ENCODE measurements at regions not wholly inside any gene's neighbourhood (a gene's known extent, or its start where the extent isn't known, plus 50 kb on each side); places are given as distances from the start of the nearest gene placed in this dataset.

DNA sequence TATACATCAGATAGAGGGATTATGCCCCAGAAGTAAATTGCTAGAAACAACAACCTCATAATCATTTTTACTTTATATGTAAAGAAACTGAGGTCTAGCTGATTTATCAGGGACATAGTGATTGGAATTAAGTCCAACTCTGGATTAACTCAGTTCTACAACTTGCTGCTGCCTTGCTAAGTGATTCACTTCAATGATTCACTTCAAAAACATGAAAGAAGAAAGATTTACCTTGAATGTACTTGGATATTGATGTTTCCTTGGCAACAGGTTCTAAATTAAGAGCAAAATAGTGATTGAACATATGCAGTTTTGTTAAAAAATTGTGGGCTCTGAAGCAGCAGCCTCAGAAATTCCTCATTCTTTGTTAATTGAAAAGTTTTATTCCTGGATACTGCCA, 99.8 kb upstream of the H2AZ1 start:
- TF ChIP-seq, protein P1, sequence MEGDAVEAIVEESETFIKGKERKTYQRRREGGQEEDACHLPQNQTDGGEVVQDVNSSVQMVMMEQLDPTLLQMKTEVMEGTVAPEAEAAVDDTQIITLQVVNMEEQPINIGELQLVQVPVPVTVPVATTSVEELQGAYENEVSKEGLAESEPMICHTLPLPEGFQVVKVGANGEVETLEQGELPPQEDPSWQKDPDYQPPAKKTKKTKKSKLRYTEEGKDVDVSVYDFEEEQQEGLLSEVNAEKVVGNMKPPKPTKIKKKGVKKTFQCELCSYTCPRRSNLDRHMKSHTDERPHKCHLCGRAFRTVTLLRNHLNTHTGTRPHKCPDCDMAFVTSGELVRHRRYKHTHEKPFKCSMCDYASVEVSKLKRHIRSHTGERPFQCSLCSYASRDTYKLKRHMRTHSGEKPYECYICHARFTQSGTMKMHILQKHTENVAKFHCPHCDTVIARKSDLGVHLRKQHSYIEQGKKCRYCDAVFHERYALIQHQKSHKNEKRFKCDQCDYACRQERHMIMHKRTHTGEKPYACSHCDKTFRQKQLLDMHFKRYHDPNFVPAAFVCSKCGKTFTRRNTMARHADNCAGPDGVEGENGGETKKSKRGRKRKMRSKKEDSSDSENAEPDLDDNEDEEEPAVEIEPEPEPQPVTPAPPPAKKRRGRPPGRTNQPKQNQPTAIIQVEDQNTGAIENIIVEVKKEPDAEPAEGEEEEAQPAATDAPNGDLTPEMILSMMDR (IDR thresholded peaks at IDR 0.05; ENCODE audit: low read depth, low read length), result no peak
- no peaks in the 10 kb centered on the region for H3K9me3 ChIP-seq

GRCh38 chr4:100042711-100043110, 92.6 kb upstream of the H2AZ1 start:
- Histone ChIP-seq H3K9me3 (no peaks in the 10 kb centered on the region), H3K4me1 (no peaks in the 10 kb centered on the region), H3K4me3 (ENCODE audit: low read depth, low read length) (no peak overlapping the region), H3K27me3 (no peaks in the 10 kb centered on the region), H3K36me3 (no peaks in the 10 kb centered on the region)
- DNase-seq, result no peak
- TF ChIP-seq, protein P1 (IDR thresholded peaks at IDR 0.05; ENCODE audit: low read depth, low read length), result no peak

More for the DNA sequence above, 99.8 kb upstream of the H2AZ1 start:
- H3K4me3 ChIP-seq (ENCODE audit: low read depth, low read length), result no peak overlapping the region
- no peaks in the 10 kb centered on the region for H3K4me1 ChIP-seq
- DNase-seq, result no peak
- no peaks in the 10 kb centered on the region for H3K36me3 ChIP-seq
- no peaks in the 10 kb centered on the region for H3K27me3 ChIP-seq

DNA sequence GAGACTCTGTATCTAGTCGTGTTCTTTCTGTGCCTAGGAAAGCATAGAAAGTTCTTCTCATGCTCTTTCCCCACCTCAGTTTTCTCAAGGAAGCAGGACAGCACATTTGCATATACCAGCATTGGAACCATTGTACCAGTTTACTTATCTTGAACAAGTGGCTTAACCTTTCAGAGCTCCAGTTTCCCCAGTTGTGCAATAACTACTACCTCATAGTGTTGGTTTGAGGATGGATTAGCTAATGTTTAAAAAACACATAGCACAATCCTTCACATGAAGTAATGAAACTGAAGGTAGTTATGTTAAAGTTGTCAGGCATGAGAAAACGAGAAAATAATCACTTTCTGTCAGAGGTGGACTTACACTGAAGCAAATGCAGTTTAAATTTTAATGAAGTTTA, 92.2 kb upstream of the H2AZ1 start:
- no peaks in the 10 kb centered on the region for H3K36me3 ChIP-seq
- H3K4me3 ChIP-seq (ENCODE audit: low read depth, low read length), result no peak overlapping the region
- DNase-seq, result no peak
- TF ChIP-seq, protein P1 (IDR thresholded peaks at IDR 0.05; ENCODE audit: low read depth, low read length), result no peak
- H3K27me3 ChIP-seq, result no peaks in the 10 kb centered on the region
- H3K9me3 ChIP-seq, result no peaks in the 10 kb centered on the region
- no peaks in the 10 kb centered on the region for H3K4me1 ChIP-seq

DNA sequence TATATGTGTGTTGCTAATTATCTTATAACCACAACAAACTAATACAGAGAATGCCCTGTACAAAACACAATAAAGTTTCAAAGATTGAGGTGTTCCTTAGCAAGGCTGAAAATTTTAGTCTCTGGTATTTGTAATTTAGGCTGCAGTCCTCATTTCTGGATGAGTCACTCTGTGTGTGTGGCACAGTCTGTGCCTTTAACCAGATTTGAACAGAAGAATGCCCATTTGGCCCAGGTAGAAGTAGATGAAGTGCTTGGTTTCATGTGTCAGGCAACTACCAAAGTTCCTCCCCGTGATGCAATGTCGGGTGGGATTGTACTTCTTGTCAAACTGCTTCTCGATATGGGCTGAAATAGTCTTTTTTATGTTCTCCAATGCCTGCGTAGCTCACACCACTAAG, 91.6 kb upstream of the H2AZ1 start:
- H3K9me3 ChIP-seq, result no peaks in the 10 kb centered on the region
- H3K27me3 ChIP-seq, result no peaks in the 10 kb centered on the region
- no peak for DNase-seq
- TF ChIP-seq, protein P1 (IDR thresholded peaks at IDR 0.05; ENCODE audit: low read depth, low read length), result no peak
- H3K36me3 ChIP-seq, result no peaks in the 10 kb centered on the region
- H3K4me1 ChIP-seq, result no peaks in the 10 kb centered on the region
- H3K4me3 ChIP-seq (ENCODE audit: low read depth, low read length), result no peak overlapping the region

DNA sequence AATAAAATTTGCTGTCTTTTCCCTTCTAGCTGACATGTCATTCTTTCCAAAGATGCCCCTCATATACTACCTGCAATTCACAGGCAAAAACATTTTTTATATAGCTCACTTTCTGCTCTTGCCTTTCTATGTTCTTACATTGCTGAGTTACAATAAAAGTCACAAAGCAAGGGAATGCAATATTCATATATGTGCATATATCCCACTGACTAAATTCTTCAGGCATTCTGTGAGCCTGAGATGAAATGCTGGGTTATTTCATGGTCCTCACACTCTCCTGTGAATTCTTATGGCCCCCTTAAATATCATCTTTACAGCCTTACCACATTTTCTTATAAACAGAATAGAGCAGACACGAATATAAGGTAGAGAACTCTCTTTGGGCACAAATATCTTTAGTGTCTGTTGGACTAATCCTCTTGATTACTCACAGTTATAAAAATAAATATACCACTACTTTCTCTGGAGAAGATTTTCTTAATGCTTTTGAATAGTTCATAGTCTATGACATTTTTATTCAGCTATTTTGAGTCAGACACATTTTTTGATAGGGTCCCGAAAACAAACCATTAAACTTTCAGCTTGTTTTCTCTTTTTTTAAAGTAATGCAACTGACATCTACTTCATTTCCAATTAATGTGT, 84.1 kb upstream of the H2AZ1 start:
- Histone ChIP-seq H3K9me3 (no peaks in the 10 kb centered on the region), H3K4me1 (no peaks in the 10 kb centered on the region), H3K36me3 (no peaks in the 10 kb centered on the region), H3K27me3 (no peaks in the 10 kb centered on the region), H3K4me3 (ENCODE audit: low read depth, low read length) (no peak overlapping the region)
- DNase-seq, result no peak
- TF ChIP-seq, protein P1 (IDR thresholded peaks at IDR 0.05; ENCODE audit: low read depth, low read length), result no peak

GRCh38 chr4:100026066-100026465, 76.0 kb upstream of the H2AZ1 start:
- H3K27me3 ChIP-seq, result no peaks in the 10 kb centered on the region
- DNase-seq, result no peak
- TF ChIP-seq, protein P1 (IDR thresholded peaks at IDR 0.05; ENCODE audit: low read depth, low read length), result no peak
- H3K4me3 ChIP-seq (ENCODE audit: low read depth, low read length), result no peak overlapping the region
- H3K36me3 ChIP-seq, result no peaks in the 10 kb centered on the region
- H3K4me1 ChIP-seq, result peaks cover 14% of the 10 kb centered on the region
- no peaks in the 10 kb centered on the region for H3K9me3 ChIP-seq
